GM21529 (cell line): ENCODE measurements at regions not wholly inside any gene's neighbourhood (a gene's known extent, or its start where the extent isn't known, plus 50 kb on each side); places are given as distances from the start of the nearest gene placed in this dataset.
A peak's percentile ranks its signal among the peaks of the same experiment; 100 is the strongest.

Experiments
- ATAC-seq: cut with Tn5 transposase; IDR thresholded peaks from one replicate; pipeline ENCODE4 v1.9.1; 2021; ENCODE audit not compliant: unreplicated experiment

DNA sequence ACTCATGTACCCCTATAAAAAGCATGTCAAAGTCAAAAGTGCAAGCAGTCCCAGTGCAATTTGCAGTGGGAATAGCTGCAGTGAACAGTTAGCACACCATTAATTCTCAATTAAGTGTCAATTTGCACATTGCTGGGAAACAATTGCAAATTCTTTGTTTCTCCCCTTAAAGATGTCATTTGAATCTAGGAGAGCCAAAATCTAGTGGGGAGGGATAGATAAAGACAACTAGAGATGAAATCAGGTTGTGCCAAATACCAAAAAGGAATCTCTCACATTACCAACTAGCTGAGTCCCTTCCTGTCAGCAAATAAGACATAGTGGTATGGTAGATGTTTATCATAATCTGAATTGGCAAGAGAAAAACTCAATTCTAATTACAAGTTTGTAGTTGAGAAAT is 330.7 kb downstream of the NUF2 start:
- ATAC-seq, result no peak

DNA sequence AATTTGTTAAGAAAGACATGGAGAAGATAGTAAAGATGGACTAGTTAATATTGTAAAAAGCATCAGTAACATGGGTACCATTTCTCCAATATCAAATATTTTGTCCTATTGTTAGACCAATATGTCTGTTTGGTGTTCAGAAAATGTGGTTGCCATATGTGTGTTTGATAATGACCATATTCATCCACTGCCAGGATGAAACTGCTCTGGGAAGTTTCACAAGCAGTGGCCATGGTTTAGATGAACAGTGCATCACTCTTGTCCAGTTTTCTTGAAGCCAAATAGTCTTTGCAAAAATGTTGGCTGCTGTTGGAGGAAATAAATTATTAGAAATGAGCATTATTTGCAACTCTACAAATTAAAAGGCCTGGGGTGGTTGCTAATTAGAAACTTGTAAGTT is 333.8 kb downstream of the NUF2 start:
- ATAC-seq, result no peak

DNA sequence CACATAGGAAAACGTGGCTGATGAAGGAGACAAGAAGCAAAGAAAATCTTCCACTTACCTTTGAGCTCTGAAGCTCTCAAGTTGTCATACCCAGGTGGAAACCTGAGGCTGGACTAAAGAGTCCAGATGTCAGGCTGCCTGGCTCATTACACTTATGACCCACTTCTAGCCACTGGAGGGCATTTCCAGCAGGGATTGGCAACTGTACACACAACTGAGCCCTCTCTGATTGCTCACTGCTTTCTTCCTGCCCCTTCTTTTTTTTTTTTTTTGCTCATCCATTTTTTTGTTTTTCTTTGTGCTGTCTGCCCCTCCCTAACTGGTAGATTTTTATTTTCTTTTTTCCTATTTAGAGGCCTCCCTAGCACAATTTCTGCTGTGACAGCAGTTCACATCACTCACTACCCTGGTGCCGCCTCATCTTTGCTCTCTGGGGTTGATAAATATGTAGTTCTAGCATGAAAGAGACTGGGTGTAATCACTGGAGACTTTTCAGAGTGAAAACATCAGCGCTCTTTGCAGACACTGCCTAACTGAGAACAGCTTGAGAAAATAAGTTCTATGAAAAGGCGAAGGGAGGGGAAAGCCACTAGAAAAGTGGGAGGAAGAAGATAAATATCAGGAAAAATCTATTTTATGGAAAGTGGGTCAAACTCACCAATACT is 334.5 kb downstream of the NUF2 start:
- no peak for ATAC-seq

DNA sequence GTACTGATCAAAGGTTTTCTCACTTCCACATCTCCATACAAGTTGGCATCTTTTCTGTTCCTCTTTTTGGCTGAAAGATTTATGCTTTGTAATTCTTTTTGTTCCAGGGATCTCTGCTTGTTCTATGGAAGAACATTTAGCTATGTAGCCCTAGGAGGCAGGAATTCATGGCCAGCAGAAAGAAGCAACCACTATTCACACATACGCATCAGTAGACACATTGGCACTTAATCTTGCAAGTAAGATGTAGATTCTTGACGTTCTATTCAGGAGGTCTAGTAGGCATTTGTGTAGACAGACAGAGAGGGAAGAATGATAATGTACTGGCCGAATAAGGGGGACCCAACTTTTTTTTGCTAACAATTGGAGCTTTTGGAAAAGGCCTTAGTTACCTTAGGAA is 336.0 kb downstream of the NUF2 start:
- no peak for ATAC-seq

DNA sequence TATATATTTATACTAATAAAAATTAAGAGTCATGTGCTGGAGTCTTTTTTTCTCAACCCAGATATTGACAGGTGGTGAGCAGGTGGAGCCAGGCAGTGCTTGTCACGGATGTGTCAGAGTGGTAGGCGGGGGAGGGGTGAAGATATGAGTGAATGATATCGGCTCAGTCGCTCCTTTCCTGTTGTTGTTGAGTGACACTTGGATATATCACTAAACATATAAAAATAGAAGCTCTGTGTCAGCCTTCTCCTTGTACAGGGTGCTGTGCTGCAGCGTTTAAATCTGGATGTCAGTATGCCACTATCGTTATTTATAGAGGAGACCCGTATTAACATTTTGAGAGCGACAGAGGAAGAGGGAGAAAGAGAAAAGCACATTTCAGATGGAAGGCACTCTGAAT is 339.6 kb downstream of the NUF2 start:
- ATAC-seq, result no peak

DNA sequence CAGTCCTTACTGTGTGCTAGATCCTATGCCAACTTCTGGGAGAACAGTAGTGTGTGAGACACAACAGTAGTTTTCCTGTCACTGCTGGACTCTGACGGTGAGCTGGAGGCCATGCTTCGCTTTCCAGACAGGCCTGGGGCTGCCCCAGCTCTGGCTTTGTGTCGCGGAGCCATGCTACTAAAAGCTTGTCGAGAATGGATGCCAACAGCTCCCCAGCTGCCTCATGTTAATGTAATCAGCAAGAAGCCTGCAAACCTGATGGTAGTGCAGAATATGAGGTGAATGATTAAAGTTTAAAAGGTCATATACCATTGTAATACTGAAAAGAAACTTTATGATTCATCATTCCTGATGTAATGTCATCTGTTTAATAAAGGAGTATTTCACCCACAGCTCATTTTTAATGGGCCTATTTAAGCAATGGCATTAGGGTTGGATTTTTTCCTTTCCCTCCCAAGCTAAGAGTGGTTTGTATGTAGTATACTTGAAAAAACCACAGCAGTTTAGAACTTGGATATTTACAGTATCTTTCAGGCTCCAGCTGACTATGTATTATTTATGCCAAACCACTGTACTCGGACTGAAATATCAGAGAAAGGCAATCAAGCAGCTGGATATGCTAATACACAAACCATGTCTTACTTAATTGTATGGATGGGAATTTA is 343.0 kb downstream of the NUF2 start:
- ATAC-seq, result no peak

DNA sequence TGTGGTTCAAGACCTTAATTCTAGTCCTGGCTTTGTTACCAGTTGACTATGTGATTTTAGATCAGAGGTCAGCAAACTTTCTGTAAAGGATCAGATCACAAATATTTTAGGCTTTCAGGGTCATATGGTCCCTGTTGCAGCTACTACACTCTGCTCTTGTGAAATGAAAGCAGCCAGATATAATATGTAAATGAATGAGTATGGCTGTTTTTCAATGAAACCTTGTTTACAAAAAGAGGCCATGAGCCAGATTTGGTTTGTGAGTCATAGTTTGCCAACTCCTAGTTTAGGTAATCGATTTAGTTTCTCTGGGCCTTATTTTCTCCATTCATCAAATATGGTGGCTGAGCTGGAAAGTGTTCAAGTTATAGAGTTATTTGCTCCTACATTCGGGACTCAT is 346.7 kb downstream of the NUF2 start:
- ATAC-seq, result no peak

DNA sequence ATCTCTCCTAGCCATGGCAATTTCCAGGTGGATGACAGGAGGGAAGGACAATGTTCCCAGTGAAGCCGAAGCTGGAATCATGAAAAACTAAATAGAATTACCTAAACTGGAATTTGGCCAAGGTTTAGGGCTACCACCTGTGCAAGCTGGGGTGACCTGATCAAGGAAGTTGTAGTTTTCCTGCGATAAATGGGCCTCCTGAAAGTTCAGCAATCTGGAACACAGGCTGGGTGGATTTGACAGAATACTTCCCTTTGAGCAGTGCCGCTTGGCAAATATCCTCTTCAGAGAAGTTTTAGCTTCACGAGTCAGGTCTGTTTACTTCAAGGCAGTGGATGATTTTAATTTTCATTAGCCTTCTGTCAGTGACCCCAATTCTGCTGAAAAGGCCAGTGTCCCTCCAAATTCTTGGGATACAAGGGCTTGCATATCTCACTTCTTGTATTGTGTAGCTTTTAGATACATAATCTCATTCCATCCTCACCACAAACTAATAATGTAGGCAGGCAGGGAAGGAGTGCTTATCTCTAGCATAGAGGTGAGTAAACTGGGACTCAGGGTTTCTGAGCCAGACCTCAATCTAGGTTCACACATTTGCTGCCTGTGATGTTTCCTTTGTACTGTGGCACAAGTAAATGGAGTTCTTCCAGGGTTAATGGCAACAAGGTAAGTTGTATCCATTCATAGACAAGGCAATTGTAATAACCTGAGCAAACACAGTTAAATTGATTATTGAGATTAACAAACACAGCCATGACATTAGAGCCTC is 349.4 kb downstream of the NUF2 start:
- no peak for ATAC-seq

DNA sequence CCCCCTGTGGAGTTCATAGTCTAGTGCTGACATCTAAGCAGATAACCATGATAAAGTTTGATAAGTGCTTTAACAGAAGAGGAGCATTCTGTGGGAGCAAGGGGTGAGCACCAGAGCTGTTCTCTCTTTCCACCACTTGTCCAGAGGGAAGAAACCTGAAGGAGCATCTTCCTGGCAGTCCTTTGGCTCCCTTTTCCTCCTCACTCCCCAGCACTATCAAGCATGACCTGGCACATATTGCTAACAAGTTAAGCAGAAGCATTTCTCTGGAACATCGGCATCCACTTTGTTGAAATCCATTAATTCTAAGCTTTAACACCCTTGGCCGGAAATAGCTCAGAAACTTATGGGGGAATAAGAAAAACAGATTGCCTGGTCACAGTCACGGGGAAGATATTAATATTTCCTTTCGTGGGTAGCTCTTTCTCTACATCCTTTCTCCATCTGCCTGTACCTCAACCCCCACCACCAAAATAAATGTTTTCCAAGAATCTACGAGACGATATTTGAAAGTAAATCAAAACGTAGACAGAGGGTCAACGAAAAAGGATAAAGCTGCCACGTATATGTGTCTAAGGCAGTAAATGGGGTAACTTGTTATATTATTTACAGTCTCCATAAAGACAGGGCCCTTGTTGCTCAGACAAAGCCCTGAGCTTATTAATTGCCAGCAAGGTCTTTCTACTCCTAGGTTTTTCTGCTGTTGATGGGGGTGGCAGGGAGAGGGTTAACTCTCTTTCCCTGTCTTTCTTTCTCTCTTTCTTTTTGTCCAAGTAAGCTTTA is 351.4 kb downstream of the NUF2 start:
- ATAC-seq, result no peak

DNA sequence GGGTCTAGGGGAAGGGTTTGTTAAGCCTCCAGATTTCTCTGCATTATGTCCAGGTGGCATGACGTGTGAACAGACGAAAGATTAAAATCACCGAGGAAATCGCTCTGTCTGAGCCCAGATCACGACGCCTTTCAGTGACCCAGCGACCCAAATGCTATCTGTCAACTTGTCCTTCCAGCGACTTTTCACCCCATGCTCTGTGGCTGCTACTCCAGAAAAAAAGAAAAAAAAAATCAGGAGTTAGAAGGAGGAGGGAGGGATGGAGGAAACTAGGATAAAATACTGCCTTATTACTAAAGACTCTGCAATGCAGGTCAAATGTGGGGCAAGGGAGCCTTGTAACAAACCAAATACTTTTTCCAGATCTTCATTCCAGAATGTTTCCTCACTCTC is 352.0 kb downstream of the NUF2 start:
- no peak for ATAC-seq

DNA sequence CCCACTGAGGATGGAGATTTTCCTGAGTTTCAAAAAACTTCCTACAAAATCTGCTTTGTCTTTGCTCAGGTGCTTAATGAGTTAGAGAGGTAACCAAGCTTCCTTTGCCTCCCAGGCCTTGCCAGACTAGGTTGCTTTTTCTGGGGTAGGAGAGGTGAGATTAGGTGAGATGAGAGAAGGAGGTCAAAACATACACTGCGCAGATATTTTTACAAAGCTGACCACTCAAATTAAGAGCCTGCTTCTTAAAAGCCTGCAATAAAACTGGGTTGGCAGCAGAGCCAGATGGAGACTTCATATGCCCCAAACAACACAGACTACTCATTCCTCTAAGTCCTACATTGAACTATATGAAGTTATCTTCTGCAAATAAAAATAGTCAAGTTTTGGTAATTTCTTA is 352.5 kb downstream of the NUF2 start:
- no peak for ATAC-seq

DNA sequence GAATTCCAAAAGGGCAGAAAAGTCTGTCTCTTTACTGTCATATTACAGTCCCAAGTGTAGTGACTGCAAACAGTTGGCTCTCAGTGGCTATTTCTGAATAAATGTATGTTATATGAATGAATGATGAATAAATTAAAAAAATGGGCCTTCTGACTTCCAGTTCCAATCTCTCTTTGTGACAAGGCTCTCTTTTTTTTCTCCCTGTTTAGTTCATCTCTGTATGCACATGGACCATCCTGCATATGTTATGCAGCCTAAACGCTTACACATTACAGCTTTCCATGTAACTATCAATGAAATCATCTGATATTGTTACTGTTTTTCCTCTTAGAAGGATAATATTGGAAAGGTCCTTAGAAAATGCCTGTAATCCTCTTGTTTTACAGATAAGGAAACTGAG is 363.0 kb downstream of the NUF2 start:
- no peak for ATAC-seq

DNA sequence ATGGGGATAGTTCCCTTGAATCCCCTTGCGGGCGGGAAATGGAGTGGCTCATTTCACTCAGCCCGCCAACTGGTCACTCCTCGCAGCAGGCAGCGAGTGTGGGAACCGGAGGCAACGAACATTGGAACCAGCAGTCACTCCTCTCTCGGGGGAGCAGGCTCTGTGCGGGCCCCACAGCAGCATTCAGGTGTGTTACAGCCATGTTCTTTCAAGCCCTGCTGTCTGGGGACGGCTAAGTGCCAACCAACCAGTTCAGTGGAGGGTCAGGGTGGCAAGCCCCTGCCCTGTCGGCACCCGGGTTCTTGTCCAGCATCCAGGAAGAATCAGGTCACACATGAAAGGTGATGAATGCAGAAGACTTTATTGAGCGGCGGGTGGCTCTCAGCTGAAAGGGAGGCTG is 370.5 kb downstream of the NUF2 start:
- no peak for ATAC-seq

DNA sequence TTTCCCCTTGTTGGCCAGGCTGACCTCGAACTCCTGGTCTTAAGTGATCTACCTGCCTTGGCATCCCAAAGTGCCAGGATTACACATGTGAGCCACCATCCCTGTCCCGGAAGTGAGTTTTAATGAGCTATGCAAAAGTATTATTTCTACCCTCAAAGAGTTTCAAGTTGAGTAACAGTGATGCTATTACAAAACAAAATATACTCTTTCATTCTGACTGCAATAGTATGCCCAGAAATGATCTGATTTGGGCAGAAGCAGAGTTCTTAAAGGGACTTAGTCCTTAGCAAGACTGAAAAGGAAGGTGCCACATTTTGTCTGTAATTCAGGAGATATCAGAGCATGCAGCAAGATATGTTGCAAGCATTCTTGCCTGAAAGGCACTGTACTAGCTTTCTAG is 375.4 kb downstream of the NUF2 start:
- ATAC-seq, result peak; percentile 73

DNA sequence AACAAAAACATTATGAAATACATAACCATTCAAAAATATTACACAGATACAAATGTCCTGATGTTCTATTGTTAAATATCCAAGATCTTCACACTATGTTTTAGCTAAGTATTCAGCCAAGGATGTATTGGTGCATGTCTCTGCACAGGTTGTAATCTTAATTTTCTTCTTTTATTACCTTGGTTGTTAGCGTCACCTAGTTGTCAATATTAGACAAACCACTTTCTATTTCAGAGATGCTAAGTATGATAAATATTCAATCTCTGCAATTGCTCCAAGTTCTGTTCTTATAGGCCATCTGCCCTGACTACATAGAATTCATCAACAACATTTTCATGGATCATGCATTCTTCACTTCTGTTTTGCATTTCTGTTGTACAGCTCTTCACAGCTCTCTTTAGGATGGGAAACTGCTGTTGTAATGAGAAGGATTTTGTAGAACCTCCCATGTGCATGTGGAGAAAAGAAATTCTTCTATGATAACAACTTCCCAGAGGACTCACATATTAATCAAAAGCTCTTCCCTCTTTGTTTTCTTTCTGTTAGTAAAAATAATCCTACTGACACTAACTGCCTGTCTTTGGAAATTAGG is 380.1 kb downstream of the NUF2 start:
- ATAC-seq, result no peak

DNA sequence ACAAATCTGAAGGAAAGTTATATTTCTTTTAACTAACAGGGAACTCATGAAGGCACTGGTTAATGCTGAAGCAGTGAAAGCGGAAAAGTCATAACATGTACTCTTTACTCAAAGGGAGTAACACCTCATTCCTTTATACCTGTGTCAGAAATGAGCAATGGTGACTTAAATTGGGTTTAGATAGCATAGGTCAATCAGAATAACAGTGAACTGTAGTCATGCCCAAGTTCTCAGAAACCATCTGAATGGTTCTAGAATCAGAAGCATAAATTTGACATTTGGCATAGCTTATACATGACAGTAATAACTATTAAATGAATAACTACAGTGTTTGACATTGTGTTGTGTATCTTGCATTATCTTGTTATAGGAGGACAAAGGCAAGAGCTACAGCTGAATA is 382.0 kb downstream of the NUF2 start:
- ATAC-seq, result no peak

DNA sequence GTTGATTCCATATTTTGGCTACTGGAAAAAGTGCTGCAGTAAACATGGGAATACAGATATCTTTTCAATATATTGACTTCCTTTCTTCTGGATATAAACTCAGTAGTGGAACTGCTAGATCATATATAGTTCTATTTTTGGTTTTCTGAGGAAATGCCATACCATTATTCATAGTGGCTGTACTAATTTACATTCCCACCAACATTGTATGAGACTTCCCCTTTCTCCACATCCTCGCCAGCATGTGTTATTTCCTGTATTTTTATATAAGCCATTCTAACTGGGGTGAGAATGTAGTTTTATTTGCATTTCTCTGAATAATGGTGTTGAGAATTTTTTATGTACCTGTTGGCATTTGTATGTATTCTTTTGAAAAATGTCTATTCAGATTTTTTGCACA is 385.2 kb downstream of the NUF2 start:
- ATAC-seq, result no peak

DNA sequence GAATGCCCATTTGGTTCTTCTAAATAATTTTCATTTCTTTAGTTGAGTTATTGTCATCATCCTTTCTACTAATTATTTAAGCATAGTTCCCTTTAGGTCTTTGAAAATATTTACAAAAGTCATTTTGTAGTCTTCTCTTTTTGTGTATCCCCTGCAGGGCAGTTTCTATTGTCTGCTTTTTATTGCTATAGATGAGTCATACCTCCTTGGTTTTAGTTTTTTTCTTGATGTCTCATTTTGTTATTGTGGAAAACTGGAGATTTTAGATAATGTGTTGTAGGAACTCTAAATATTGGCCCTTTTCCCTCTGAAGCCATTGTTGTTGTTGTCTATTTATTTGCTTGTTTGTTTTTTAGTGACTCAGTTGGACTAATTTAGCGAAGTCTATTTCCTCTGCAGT is 387.9 kb downstream of the NUF2 start:
- ATAC-seq, result no peak

DNA sequence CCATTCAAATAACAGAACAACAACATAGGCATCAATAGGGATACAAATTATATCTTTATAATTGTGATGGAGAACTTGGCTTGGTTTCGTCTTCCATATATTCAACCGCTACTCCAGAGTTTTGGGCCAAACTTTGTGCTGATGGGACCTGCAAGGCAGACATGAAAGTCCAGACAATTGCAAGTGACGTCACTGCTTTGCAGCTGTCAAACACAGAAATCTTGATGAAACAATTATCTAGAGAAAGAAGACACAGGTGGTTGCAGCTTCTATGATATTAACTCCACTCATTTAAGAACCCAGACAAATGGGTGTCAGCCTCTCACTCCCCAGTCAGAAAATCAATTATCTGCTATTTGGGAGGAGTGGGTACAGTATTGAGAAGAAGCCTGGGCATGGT is 390.6 kb downstream of the NUF2 start:
- ATAC-seq, result no peak

DNA sequence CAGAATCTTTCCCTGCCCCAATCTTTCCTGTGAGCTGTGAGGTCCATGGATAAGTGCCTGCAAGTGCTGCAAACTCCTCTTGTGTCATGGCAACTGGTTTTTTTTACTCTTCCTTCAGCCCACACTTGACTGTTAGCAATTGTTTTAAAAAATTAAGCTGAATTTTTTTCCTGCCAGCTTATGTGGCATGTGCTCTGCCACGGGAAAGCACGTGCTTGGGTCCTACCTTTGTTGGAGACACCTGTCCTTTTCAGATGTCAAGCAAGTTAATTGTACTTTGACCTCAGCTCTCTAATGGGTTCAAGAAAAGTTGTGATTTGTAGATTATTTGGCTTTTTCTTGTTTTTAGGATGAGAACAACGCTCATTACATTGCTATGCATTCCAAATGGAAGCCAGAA is 398.5 kb downstream of the NUF2 start:
- ATAC-seq, result no peak

DNA sequence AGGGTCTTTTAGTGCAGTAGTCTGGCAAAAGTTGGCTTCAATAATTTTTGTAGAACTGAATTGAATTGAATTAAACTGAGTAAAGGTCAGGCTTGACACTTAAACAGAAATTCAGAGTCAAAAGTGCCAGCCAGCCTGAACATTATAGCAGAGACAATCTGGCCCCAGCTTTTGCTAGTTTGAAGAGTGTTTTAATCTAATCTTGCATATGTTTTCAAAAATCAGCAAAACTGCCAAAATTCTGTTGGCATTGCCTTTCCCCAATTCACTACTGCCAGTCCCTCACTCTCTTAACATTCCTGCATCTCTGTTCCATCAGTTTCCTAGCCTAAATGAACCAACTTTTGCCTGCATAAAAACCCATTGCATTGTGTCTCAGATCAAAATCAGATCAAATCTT is 403.8 kb downstream of the NUF2 start:
- no peak for ATAC-seq
